BJ (cell line): ENCODE measurements at regions not wholly inside any gene's neighbourhood (a gene's known extent, or its start where the extent isn't known, plus 50 kb on each side); places are given as distances from the start of the nearest gene placed in this dataset.
"Not testable (repeated sequence)": the region's sequence is repeated elsewhere in the genome, so short reads cannot be mapped to it uniquely, and the experiment has no call there.

Experiments used
- CTCF ChIA-PET: fragments of 350-600 bp; formaldehyde crosslinking; extraction: SDS; loops from one replicate; lab custom pipeline; 2021; ENCODE audit warnings: antibody characterized with exemption, inconsistent platforms; lab: Yijun Ruan, JAX
- POLR2A ChIA-PET: fragments of 300-600 bp; sonication (Branson Sonifier 250); formaldehyde crosslinking; extraction: SDS; loops from one replicate; lab custom pipeline; 2021; ENCODE audit warnings: antibody characterized with exemption; lab: Charles Lee
- DNase-seq: peaks from one replicate; pipeline ENCODE4 v3.0.0-alpha.2; 2011; ENCODE audit warnings: low read depth
- H3K27me3 ChIP-seq: 2 replicates; pipeline ENCODE4 v1.6.0; 2011; ENCODE audit warnings: low read length; ENCODE audit not compliant: control insufficient read depth, insufficient read depth
- H3K36me3 ChIP-seq: 2 replicates; pipeline ENCODE4 v1.5.1; 2011; ENCODE audit warnings: low read length; ENCODE audit not compliant: control insufficient read depth, insufficient read depth
- H3K4me3 ChIP-seq: 2 replicates; pipeline ENCODE4 v1.5.1; 2011; ENCODE audit warnings: low read depth, mild to moderate bottlenecking, control low read depth, low read length
- CTCF ChIP-seq: IDR thresholded peaks from 2 replicates; pipeline ENCODE4 v1.5.1; 2011; ENCODE audit warnings: low read depth, mild to moderate bottlenecking, control low read depth, inconsistent platforms, low read length, moderate library complexity; ENCODE audit not compliant: insufficient read depth

GRCh38 chrY:11069271-11069670 lies 1541.6 kb downstream of the TSPY10 start:
- H3K4me3 ChIP-seq: no peak overlapping the region
- ChIA-PET CTCF (no interaction called here), POLR2A (no interaction called here)
- no peak for TF ChIP-seq CTCF
- no peaks in the 10 kb centered on the region for H3K27me3 ChIP-seq
- H3K36me3 ChIP-seq: no peaks in the 10 kb centered on the region
- DNase-seq: no peak

- ChIA-PET CTCF (no interaction called here), POLR2A (no interaction called here)
- no peaks in the 10 kb centered on the region for H3K27me3 ChIP-seq
- no peak overlapping the region for H3K4me3 ChIP-seq
- no peaks in the 10 kb centered on the region for H3K36me3 ChIP-seq
- DNase-seq: no peak
- no peak for TF ChIP-seq CTCF
Observed at GRCh38 chrY:11070250-11071113, 1542.8 kb downstream of the TSPY10 start.

GRCh38 chrY:11085801-11086200 lies 1558.1 kb downstream of the TSPY10 start:
- DNase-seq, H3K36me3 ChIP-seq, CTCF ChIA-PET, POLR2A ChIA-PET, H3K4me3 ChIP-seq, H3K27me3 ChIP-seq: not testable (repeated sequence)

GRCh38 chrY:11097498-11097897 lies 1569.8 kb downstream of the TSPY10 start:
- CTCF ChIA-PET, H3K4me3 ChIP-seq: not testable (repeated sequence)

GRCh38 chrY:11098419-11098818 lies 1570.7 kb downstream of the TSPY10 start:
- DNase-seq, CTCF ChIA-PET, POLR2A ChIA-PET: not testable (repeated sequence)

More at GRCh38 chrY:11097498-11097897, 1569.8 kb downstream of the TSPY10 start:
- DNase-seq, POLR2A ChIA-PET, H3K36me3 ChIP-seq, H3K27me3 ChIP-seq: not testable (repeated sequence)

GRCh38 chrY:11099004-11099403 lies 1571.3 kb downstream of the TSPY10 start:
- ChIA-PET CTCF (no interaction called here), POLR2A (no interaction called here)

More at GRCh38 chrY:11098419-11098818, 1570.7 kb downstream of the TSPY10 start:
- not testable (repeated sequence) for H3K27me3 ChIP-seq, H3K4me3 ChIP-seq, H3K36me3 ChIP-seq

GRCh38 chrY:11100472-11100871 lies 1572.8 kb downstream of the TSPY10 start:
- H3K27me3 ChIP-seq, DNase-seq, H3K36me3 ChIP-seq, CTCF ChIA-PET, POLR2A ChIA-PET, H3K4me3 ChIP-seq: not testable (repeated sequence)

More at GRCh38 chrY:11099004-11099403, 1571.3 kb downstream of the TSPY10 start:
- Histone ChIP-seq H3K36me3 (no peaks in the 10 kb centered on the region), H3K27me3 (no peaks in the 10 kb centered on the region), H3K4me3 (no peak overlapping the region)
- no peak for DNase-seq
- TF ChIP-seq CTCF: no peak

- H3K36me3 ChIP-seq, CTCF ChIA-PET, POLR2A ChIA-PET, DNase-seq, H3K27me3 ChIP-seq, H3K4me3 ChIP-seq: not testable (repeated sequence)
Observed at GRCh38 chrY:11102987-11103386, 1575.3 kb downstream of the TSPY10 start.

- H3K36me3 ChIP-seq, H3K27me3 ChIP-seq, CTCF ChIA-PET, POLR2A ChIA-PET, DNase-seq, H3K4me3 ChIP-seq: not testable (repeated sequence)
Observed at GRCh38 chrY:11107127-11107918, 1579.6 kb downstream of the TSPY10 start.
